ENCODE measurements at regions not wholly inside any gene's neighbourhood (a gene's known extent, or its start where the extent isn't known, plus 50 kb on each side); places are given as distances from the start of the nearest gene placed in this dataset.

DNA sequence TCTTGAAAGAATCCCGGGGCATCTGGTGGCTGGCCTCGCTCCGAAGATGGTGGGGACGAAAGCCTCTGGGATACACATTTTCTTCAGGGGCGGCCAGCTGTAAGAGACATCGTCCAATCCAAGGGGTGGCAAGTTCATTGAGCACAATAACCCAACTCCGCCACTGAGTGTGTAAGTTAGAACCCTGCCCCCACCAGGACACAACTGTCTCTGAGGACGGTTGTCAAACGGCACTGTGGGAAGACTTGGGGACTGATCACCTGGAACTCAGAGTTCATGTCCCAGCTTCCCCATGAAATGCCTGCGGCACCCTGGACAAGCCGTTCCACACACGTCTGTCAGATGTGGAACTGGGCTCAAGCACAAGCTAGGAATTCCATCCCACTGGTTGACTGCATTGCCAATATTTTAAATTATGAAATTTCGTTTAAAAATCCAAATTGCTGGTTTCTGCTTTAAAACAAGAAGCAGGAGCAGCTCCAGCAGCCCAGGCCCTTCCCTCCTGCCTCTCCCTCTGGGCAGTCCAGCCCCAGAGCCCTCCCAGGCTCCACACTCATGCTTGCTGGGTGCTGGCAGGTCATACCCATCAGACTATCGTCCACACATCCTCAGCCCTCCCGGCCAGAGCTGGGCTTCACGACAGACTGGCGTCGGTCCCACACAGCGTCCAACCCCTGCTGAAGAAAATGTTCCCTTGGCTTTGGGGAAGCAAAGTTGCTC lies 80.9 kb upstream of the AFDN start:
- ATAC-seq (ENCODE audit: low FRiP score) (peak; percentile 65), DNase-seq (ENCODE audit: low spot score) (no peak)
- TF ChIP-seq, protein P1, sequence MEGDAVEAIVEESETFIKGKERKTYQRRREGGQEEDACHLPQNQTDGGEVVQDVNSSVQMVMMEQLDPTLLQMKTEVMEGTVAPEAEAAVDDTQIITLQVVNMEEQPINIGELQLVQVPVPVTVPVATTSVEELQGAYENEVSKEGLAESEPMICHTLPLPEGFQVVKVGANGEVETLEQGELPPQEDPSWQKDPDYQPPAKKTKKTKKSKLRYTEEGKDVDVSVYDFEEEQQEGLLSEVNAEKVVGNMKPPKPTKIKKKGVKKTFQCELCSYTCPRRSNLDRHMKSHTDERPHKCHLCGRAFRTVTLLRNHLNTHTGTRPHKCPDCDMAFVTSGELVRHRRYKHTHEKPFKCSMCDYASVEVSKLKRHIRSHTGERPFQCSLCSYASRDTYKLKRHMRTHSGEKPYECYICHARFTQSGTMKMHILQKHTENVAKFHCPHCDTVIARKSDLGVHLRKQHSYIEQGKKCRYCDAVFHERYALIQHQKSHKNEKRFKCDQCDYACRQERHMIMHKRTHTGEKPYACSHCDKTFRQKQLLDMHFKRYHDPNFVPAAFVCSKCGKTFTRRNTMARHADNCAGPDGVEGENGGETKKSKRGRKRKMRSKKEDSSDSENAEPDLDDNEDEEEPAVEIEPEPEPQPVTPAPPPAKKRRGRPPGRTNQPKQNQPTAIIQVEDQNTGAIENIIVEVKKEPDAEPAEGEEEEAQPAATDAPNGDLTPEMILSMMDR (IDR thresholded peaks at IDR 0.05), result no peak

DNA sequence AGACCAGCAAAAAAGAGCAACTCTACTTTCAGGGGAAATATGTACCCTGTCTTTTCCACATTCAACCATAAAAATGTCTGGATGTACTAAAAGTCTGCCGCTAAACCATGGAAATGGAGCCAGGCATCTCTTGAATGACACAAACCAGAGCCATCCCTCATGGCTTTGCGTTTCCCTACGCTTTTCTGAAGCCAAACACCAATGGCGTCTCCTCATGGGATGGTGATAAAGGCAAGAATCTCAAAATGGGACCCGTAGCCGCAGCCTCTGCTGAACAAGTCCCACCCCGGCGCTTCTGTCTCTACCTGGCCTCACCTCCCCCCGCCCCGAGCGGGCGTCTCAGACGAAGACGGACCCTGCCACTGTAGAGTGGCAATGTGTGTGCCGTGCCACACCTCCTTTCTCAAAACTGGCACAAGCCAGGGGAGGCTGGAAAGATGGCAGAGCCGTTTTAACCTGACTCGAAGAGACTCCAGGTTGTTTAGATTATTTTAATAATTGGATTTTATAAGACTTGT lies 80.3 kb upstream of the AFDN start:
- DNase-seq (ENCODE audit: low spot score), result no peak
- no peak for ATAC-seq (ENCODE audit: low FRiP score)
- TF ChIP-seq, protein P1 (IDR thresholded peaks at IDR 0.05), result no peak

DNA sequence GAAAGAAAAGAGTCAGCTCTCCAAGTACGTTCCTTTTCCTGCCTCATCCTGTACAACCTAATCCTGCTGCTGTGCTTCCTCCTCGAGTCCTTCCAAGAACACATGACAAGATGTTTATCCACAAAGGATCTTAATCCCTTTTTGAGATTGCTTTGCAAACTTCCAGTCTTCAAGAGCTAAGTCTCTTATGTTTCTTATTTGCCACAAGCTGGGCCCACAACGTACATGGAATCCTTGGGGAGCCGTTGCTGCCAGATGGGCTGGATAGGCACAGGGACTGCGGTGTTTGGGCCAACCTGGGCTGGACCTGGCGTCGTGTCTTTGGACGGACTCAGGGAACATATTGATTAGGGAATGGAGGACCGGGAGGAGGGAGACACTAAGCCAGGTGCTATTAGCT lies 79.7 kb upstream of the AFDN start:
- ATAC-seq (ENCODE audit: low FRiP score) (no peak), DNase-seq (ENCODE audit: low spot score) (no peak)
- TF ChIP-seq, protein P1 (IDR thresholded peaks at IDR 0.05), result no peak

DNA sequence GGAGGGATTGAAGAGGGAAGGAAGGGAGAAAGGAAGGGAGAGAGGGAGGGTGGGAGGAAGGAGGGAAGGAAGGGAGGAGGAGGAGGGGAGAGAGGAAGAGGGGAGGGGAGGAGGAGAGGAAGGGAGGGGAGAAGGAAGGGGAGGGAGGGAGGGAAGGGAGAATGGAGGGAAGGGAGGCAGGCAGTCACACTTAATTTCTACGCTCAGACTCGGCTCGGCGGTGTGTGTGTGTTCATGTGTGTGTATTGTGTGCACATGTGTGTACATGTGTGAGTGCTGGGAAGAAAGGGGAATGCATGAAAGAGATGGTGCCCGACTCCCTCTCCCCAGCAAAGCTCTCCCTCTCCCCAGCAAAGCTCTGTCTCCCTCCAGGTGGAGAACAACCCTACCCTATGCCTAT lies 79.1 kb upstream of the AFDN start:
- ATAC-seq (ENCODE audit: low FRiP score) (no peak), DNase-seq (ENCODE audit: low spot score) (no peak)
- TF ChIP-seq, protein P1 (IDR thresholded peaks at IDR 0.05), result no peak

DNA sequence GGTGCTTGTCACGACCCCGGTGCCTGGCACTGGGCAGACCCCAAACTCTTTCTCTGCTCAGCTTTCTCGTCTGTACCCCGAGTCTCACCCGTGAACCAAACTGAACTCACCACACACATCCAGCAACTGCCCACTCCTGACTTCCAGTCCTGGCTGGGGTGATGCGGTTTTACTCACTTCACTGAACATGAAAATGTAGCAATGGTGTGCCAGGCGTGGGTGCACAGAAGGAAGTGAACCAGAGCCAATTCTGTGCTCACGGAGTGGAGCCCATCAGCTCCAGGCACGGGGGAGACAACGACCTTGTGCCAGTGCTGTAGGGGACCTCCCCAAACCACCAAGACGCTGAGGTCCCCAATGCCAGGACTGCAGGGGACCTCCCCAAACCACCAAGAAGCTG lies 78.7 kb upstream of the AFDN start:
- ATAC-seq (ENCODE audit: low FRiP score) (no peak), DNase-seq (ENCODE audit: low spot score) (no peak)
- TF ChIP-seq, protein P1 (IDR thresholded peaks at IDR 0.05), result no peak

DNA sequence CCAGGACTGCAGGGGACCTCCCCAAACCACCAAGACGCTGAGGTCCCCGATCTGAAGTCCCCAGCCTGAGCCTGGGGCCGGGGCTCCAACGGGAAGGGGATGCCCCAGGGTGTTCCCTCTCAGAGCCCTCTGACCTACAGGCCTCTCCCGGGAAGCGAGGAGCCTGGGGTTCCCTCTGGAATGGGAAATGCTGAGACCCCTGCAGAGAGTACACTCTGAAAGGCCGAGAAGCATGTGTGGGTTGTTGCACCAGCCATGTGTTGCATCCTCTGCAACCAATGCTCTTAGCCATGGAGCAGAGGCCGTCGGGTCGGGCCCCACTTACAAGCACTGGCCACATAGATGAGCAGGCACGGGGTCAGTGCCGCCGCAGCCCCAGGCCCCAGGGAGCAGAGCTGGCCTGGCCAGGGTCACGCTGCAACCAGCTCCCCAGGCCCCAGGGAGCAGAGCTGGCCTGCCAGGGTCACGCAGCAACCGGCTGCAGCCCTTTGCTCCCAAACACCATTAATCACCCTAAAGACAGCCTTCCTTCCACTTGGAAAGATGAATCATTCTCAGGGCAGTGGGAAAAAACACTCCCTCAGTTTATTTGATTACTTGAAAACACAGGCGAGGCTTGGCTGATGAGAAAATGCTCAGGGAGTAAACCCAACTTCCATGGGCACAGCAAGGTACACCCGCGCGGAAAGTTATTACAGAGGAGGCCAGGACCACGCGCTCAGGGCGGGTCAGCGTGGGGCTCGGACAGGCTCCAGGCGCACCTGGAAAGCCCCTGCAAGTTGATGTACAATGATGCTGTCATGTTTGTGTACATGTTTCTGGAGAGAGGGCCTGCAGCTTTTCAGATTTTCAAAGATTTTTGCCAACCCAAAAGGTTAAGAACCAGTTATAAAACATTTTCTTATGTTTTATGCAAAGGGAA lies 78.0 kb upstream of the AFDN start:
- ATAC-seq (ENCODE audit: low FRiP score) (peak; percentile 22), DNase-seq (ENCODE audit: low spot score) (no peak)
- TF ChIP-seq, protein P1 (IDR thresholded peaks at IDR 0.05), result no peak
